H9 (cell line): ENCODE measurements at regions not wholly inside any gene's neighbourhood (a gene's known extent, or its start where the extent isn't known, plus 50 kb on each side); places are given as distances from the start of the nearest gene placed in this dataset.

Experiments
- DNase-seq: peaks from one replicate; pipeline ENCODE4 v3.0.0-alpha.2; 2017
- H2AFZ ChIP-seq: one replicate; pipeline ENCODE4 v1.6.1; 2013; ENCODE audit warnings: mild to moderate bottlenecking, low read length, control low read depth, moderate library complexity
- H2AK5ac ChIP-seq: 2 replicates; pipeline ENCODE4 v1.6.1; 2013; ENCODE audit warnings: low read length, control low read depth, mixed read lengths; ENCODE audit not compliant: insufficient read length
- H2BK120ac ChIP-seq: one replicate; pipeline ENCODE4 v1.6.1; 2013; ENCODE audit warnings: low read depth, mild to moderate bottlenecking, low read length, control low read depth, inconsistent platforms; ENCODE audit not compliant: poor library complexity, severe bottlenecking
- H2BK12ac ChIP-seq: 2 replicates; pipeline ENCODE4 v1.6.1; 2013; ENCODE audit warnings: low read length, control low read depth, mixed read lengths, low read depth; ENCODE audit not compliant: insufficient read length
- H2BK15ac ChIP-seq: 2 replicates; pipeline ENCODE4 v1.6.1; 2013; ENCODE audit warnings: low read depth, low read length, control low read depth
- H2BK20ac ChIP-seq: one replicate; pipeline ENCODE4 v1.6.1; 2013; ENCODE audit warnings: low read depth, mild to moderate bottlenecking, low read length, control low read depth, inconsistent platforms; ENCODE audit not compliant: poor library complexity, severe bottlenecking
- H2BK5ac ChIP-seq: 2 replicates; pipeline ENCODE4 v1.6.1; 2013; ENCODE audit warnings: low read length, control low read depth, mixed read lengths; ENCODE audit not compliant: insufficient read length
- H3K14ac ChIP-seq: 2 replicates; pipeline ENCODE4 v1.6.1; 2013; ENCODE audit warnings: low read length, control low read depth; ENCODE audit not compliant: insufficient read depth
- H3K18ac ChIP-seq: 2 replicates; pipeline ENCODE4 v1.6.1; 2013; ENCODE audit warnings: low read depth, mild to moderate bottlenecking, mixed read lengths, low read length, control low read depth; ENCODE audit not compliant: insufficient read length
- H3K23ac ChIP-seq: 2 replicates; pipeline ENCODE4 v1.6.1; 2013; ENCODE audit warnings: low read length, control low read depth, mixed read lengths, low read depth; ENCODE audit not compliant: insufficient read length
- H3K23me2 ChIP-seq: 2 replicates; pipeline ENCODE4 v1.6.1; 2013; ENCODE audit warnings: low read depth, mild to moderate bottlenecking, mixed read lengths, low read length, control low read depth; ENCODE audit not compliant: insufficient read length, poor library complexity, severe bottlenecking
- H3K27ac ChIP-seq: 2 replicates; pipeline ENCODE4 v1.5.1; 2013; ENCODE audit warnings: low read length, control low read depth, mixed read lengths, low read depth; ENCODE audit not compliant: insufficient read length
- H3K27me3 ChIP-seq: 2 replicates; pipeline ENCODE4 v1.6.1; 2013; ENCODE audit warnings: low read length, control low read depth, inconsistent platforms; ENCODE audit not compliant: insufficient read depth
- H3K4ac ChIP-seq: 2 replicates; pipeline ENCODE4 v1.6.1; 2013; ENCODE audit warnings: low read depth, mild to moderate bottlenecking, control low read depth, inconsistent platforms, low read length, moderate library complexity
- H3K4me1 ChIP-seq: 2 replicates; pipeline ENCODE4 v1.6.1; 2013; ENCODE audit warnings: low read length, control low read depth, inconsistent platforms; ENCODE audit not compliant: insufficient read depth
- H3K4me2 ChIP-seq: 2 replicates; pipeline ENCODE4 v1.6.1; 2013; ENCODE audit warnings: low read length, control low read depth, mixed read lengths; ENCODE audit not compliant: insufficient read length, insufficient read depth
- H3K56ac ChIP-seq: 2 replicates; pipeline ENCODE4 v1.6.1; 2013; ENCODE audit warnings: low read depth, mild to moderate bottlenecking, mixed read lengths, low read length, control low read depth; ENCODE audit not compliant: insufficient read length
- H3K79me1 ChIP-seq: 2 replicates; pipeline ENCODE4 v1.6.1; 2013; ENCODE audit warnings: low read depth, mild to moderate bottlenecking, moderate library complexity, low read length, control low read depth, inconsistent platforms; ENCODE audit not compliant: insufficient read depth, poor library complexity, severe bottlenecking
- H3K79me2 ChIP-seq: 2 replicates; pipeline ENCODE4 v1.6.1; 2013; ENCODE audit warnings: low read length, control low read depth, inconsistent platforms; ENCODE audit not compliant: insufficient read depth
- H3K9ac ChIP-seq: 2 replicates; pipeline ENCODE4 v1.6.1; 2013; ENCODE audit warnings: low read length, control low read depth, mixed read lengths; ENCODE audit not compliant: insufficient read length; ENCODE audit errors: extremely low read depth
- H3K9me3 ChIP-seq: one replicate; pipeline ENCODE4 v1.6.1; 2013; ENCODE audit warnings: low read depth, low read length, inconsistent platforms; ENCODE audit not compliant: control insufficient read depth
- H3T11ph ChIP-seq: one replicate; pipeline ENCODE4 v1.6.1; 2013; ENCODE audit warnings: mild to moderate bottlenecking, low read length, control low read depth, inconsistent platforms
- H4K20me1 ChIP-seq: one replicate; pipeline ENCODE4 v1.6.1; 2013; ENCODE audit not compliant: control insufficient read depth, insufficient read length, insufficient read depth
- H4K5ac ChIP-seq: 2 replicates; pipeline ENCODE4 v1.6.1; 2013; ENCODE audit warnings: low read depth, mild to moderate bottlenecking, mixed read lengths, low read length, control low read depth; ENCODE audit not compliant: insufficient read length
- H4K8ac ChIP-seq: replicated peaks from 2 replicates; pipeline ENCODE4 v1.6.1; 2013; ENCODE audit warnings: low read length, control low read depth, mixed read lengths, low read depth; ENCODE audit not compliant: insufficient read length
- H4K91ac ChIP-seq: 2 replicates; pipeline ENCODE4 v1.6.1; 2013; ENCODE audit warnings: low read depth, mild to moderate bottlenecking, moderate library complexity, mixed read lengths, low read length, control low read depth; ENCODE audit not compliant: insufficient read length
- H3K27ac Mint-ChIP-seq, 3 experiments: 2 replicates in 2 of 3; 3 replicates in 1 of 3; pipeline ENCODE4 v1.8.0; 2020 to 2021; ENCODE audit warnings: mixed read lengths in 3 of 3, mild to moderate bottlenecking in 1 of 3, moderate library complexity in 1 of 3
- H3K27me3 Mint-ChIP-seq: 2 replicates; pipeline ENCODE4 v1.8.0; 2021; ENCODE audit warnings: low read depth, mild to moderate bottlenecking, moderate library complexity, mixed read lengths
- H3K36me3 Mint-ChIP-seq, 3 experiments: 2 replicates in 2 of 3; 3 replicates in 1 of 3; pipeline ENCODE4 v1.8.0; 2020 to 2021; ENCODE audit warnings: low read depth in 3 of 3, mixed read lengths in 3 of 3; ENCODE audit not compliant: insufficient read depth in 1 of 3
- H3K4me1 Mint-ChIP-seq, 2 experiments: 2 replicates each; pipeline ENCODE4 v1.8.0; 2020; ENCODE audit warnings: mixed read lengths in 2 of 2
- H3K4me3 Mint-ChIP-seq, 2 experiments: 2 replicates in 1 of 2; 3 replicates in 1 of 2; pipeline ENCODE4 v1.8.0; 2020 to 2021; ENCODE audit warnings: mild to moderate bottlenecking in 2 of 2, mixed read lengths in 2 of 2, moderate library complexity in 1 of 2
- H3K9me3 Mint-ChIP-seq, 2 experiments: 2 replicates in 1 of 2; 3 replicates in 1 of 2; pipeline ENCODE4 v1.8.0; 2020; ENCODE audit warnings: mild to moderate bottlenecking in 2 of 2, mixed read lengths in 2 of 2, moderate library complexity in 1 of 2
- WGBS: extraction: QIAGEN DNeasy Blood & Tissue Kit; methylation state at CpG from one replicate; pipeline ENCODE4 v1.1.7; 2013; ENCODE audit warnings: missing lambda C conversion rate, low lambda C conversion rate, mixed read lengths; ENCODE audit not compliant: insufficient read length; ENCODE audit errors: extremely low coverage; 5-methylcytosine and 5-hydroxymethylcytosine counted together
- TF ChIP-seq, protein P1 (sequence below): fragments of 200-600 bp; sonication (generic); conservative IDR thresholded peaks from 3 replicates; pipeline ENCODE4 v1.8.0; 2021; ENCODE audit warnings: antibody characterized with exemption, mild to moderate bottlenecking

GRCh38 chr10:55227967-55228366 lies 426.9 kb upstream of the PCDH15 start:
- Mint-ChIP-seq H3K9me3 (no peaks in the 10 kb centered on the region), H3K4me1 (peaks cover 0 to 7% of the 10 kb centered on the region in 2 experiments; a peak in 2 of 4 replicates), H3K36me3 (no peaks in the 10 kb centered on the region), H3K27me3 (no peaks in the 10 kb centered on the region), H3K27ac (no peak overlapping the region), H3K4me3 (no peak overlapping the region)
- Histone ChIP-seq H2BK20ac (no peak overlapping the region), H2AK5ac (no peak overlapping the region), H3T11ph (no peak overlapping the region), H4K5ac (no peak overlapping the region), H3K79me2 (no peaks in the 10 kb centered on the region), H3K9me3 (no peaks in the 10 kb centered on the region), H2AFZ (no peak overlapping the region), H3K4ac (no peak overlapping the region), H3K27ac (no peak overlapping the region), H2BK15ac (no peak overlapping the region), H2BK120ac (no peak overlapping the region), H3K14ac (no peak overlapping the region), H3K9ac (no peak overlapping the region), H3K79me1 (no peaks in the 10 kb centered on the region), H3K27me3 (no peaks in the 10 kb centered on the region), H3K4me2 (no peak overlapping the region), H3K18ac (no peak overlapping the region), H2BK5ac (no peak overlapping the region), H4K20me1 (no peaks in the 10 kb centered on the region), H3K23ac (no peak overlapping the region), H4K91ac (no peak overlapping the region), H3K56ac (no peak overlapping the region), H3K23me2 (no peaks in the 10 kb centered on the region), H2BK12ac (no peak overlapping the region), H4K8ac (no peak overlapping the region), H3K4me1 (no peaks in the 10 kb centered on the region)
- TF ChIP-seq, protein P1, sequence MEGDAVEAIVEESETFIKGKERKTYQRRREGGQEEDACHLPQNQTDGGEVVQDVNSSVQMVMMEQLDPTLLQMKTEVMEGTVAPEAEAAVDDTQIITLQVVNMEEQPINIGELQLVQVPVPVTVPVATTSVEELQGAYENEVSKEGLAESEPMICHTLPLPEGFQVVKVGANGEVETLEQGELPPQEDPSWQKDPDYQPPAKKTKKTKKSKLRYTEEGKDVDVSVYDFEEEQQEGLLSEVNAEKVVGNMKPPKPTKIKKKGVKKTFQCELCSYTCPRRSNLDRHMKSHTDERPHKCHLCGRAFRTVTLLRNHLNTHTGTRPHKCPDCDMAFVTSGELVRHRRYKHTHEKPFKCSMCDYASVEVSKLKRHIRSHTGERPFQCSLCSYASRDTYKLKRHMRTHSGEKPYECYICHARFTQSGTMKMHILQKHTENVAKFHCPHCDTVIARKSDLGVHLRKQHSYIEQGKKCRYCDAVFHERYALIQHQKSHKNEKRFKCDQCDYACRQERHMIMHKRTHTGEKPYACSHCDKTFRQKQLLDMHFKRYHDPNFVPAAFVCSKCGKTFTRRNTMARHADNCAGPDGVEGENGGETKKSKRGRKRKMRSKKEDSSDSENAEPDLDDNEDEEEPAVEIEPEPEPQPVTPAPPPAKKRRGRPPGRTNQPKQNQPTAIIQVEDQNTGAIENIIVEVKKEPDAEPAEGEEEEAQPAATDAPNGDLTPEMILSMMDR: no peak
- no CpG with 5 or more reads among the region's 1 CpG for WGBS
- DNase-seq: no peak
